IPS-11a (cell line): ENCODE measurements at regions not wholly inside any gene's neighbourhood (a gene's known extent, or its start where the extent isn't known, plus 50 kb on each side); places are given as distances from the start of the nearest gene placed in this dataset.
"Not testable (repeated sequence)": the region's sequence is repeated elsewhere in the genome, so short reads cannot be mapped to it uniquely, and the experiment has no call there.

Source experiments
- H3K4me3 ChIP-seq: one replicate; pipeline ENCODE4 v1.5.1; 2013; ENCODE audit warnings: low read depth, low read length, control low read depth

DNA sequence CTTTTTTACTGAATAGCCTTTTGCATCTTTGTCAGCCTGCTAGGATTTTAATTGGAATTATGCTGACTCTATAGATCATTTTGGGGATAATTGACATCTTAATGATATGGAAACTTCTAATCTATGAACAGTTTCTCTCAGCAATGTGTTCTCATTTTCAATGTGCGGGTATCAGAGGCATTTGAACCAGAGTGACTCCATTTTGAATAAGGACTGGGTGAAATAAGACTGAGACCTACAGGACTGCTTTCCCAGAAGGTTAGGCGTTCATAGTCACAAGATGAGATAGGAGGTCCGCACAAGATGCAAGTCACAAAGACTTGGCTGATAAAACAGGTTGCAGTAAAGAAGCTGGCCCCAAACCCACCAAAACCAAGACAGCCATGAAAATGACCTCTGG is 140.5 kb downstream of the IGLL1 start:
- H3K4me3 ChIP-seq: not testable (repeated sequence)

DNA sequence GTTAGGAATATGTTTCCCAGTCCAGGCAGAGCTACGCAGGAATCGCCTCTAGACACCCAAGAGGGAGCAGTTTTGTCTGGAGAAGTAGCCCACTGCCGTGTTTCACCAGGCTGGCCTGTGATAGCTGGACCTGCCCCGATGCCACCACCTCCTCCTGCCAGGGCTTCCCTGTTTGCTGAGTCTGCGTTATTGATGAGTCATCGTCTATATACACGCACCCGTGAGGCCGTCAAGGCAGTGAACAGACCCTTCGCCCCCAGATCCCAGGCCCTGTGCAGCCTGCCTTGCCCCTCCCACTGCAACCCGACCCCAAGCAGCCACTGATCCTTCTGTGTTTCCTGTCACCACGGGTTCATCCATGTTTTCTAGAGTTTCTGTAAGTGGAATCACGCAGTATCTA is 141.9 kb downstream of the IGLL1 start:
- no peak overlapping the region for H3K4me3 ChIP-seq

DNA sequence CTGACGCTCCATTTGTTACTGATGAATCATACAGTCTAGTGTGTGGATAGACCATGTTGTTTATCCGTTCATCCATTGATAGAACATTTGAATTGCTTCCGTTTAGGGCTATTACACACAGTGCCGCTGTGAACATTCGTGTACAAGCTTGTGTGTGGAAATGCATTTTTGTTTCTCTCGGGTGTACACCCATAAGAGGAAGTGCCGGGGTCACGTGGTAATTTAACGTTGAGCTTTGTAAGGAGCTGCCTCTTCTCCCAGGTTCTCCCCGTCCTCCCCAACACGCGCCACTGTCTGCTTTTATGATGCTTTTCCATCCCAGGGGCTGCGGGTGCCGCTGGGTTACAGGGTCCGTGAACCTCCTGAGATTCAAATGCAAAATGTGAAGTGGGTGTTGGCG is 142.3 kb downstream of the IGLL1 start:
- H3K4me3 ChIP-seq: no peak overlapping the region

DNA sequence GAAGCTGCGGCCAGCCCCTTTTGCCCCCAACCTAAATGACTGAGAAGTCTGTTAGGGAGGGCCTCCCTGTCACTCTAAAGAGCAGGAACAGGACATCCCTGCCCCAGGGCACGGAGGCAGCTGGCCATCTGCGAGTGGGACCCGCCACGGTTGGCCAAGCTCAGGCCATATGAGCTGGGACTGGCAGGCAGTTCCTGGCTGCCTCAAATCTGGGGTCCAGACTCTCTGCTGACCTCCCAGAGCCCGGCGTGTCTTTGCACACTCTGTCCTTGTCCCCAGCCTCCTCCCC is 143.0 kb downstream of the IGLL1 start:
- H3K4me3 ChIP-seq: not testable (repeated sequence)

DNA sequence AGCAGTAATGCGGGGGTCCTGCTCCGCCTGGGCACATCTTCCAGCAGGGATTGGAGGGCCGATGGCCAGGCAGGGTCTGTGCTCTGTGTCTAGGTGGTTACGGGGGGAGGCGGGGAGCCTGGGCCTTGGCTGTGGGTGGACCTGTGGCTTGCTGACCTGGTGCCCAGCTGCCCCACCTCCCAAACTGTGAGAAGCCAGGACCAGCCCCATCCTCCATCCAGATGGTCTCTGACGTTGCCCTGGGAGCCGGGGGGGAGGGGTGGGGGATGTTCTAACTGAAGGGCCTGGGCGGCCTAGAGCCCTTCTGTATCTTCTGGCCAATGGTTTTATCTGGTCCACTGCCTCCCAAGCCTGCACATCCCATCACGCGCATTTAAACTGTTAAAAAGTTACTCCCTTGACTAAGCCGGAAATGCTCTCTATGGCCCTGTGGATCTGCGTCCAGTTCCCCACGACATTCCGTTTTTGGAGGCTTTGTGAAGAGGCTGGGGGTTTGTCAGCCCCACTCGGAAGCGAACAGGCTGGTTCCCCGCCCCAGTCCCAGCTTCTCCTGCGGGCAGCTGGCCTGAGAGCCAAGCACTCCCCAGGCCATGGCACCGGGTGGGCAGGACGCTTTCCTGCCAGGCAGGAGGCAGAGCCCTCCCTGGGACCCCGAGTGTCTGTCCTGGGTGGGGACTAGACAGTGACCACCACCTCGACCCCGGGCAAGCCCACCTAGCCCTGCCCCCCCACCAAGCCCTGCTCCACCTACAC is 143.6 kb downstream of the IGLL1 start:
- H3K4me3 ChIP-seq: not testable (repeated sequence)

DNA sequence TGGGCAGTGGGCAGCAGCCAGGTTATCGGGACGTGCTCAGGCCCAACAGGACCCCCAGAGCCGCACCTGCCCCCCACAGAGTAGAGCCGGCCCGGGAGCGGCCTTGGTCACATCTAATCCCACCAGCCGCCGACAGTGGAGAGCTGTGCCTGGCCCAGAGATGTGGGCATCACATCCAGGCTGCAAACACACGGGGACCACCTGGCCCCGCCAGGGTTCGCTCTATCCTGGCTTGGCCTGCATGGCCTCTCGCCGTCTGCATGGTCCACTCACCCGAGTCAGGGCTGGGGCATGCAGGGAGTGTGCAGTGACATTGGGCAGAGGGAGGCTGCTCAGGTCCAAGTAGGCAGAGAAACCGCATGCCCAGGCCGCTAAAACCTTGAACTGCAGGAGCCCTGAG is 144.9 kb downstream of the IGLL1 start:
- H3K4me3 ChIP-seq: not testable (repeated sequence)

DNA sequence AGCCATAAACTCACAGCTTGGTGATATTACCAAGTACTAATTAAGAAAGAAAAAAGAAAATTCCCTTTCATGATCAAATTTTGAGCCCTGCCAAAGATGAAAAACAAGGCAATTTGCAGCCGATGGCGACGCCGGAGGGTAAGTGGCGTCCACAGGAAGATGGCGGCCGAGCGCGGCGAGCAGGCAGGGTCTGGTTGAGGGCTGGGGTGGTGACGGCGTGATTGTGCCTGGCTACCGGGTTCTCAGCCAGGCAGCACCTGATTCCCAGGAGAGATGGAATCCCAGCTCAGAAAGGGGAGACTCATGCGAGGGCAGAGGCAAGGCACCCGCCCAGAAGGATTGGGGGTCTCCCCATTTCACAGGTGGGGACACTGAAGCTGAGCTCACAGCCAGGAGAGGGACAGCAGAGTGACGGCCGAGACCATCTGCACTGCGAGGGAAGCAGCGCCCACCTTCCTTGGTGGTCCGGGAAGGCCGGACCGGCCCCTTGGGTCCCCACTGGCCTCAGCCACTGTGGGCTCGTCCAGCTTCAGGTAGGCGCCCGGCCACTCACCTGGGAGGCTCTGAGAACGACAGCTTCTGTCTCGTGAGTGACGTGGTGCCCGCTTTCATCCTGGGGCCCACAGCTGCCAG is 145.8 kb downstream of the IGLL1 start:
- H3K4me3 ChIP-seq: not testable (repeated sequence)

DNA sequence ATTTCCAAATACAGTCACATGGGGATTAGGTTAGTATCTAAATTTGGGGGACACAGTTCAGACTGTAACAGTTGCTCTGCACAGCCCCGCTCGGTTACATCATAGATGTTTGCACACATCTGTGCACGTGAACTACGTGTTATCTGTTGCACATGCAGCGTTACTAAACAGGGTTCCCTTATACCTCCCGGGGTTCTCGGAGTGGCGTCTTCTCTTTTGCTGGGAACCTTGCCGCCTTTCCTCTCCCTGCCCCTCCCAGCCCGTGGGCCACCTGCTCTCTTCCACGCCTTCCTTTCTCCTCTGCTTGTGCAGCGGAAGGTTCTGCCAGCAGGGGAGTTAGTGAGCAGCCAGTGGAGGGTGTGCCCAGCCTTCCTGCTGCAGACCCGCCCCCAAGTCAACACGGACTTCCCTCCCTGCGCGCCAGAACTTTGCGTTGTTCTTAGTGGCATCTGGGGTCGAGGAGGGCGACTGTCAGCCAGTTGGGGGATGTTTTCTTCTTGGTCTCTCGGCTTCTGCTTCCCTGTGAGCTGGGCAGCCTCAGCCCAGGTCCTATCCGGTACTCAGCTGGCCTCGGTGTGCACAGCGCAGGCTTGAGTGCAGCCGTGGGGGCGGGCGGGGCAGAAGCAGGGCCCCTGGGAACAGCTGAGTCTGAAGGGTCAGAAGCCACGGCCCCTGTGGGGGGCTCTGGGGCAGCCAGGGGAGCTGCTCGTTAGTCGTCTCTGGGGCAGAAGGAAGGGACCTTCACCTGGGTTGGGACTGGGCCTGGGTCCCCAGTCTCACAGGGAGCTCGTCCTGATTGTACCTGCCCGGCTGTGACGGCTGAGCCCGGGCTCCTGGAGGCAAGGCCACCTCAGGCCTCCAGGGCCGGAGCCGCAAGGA is 146.7 kb downstream of the IGLL1 start:
- H3K4me3 ChIP-seq: not testable (repeated sequence)

DNA sequence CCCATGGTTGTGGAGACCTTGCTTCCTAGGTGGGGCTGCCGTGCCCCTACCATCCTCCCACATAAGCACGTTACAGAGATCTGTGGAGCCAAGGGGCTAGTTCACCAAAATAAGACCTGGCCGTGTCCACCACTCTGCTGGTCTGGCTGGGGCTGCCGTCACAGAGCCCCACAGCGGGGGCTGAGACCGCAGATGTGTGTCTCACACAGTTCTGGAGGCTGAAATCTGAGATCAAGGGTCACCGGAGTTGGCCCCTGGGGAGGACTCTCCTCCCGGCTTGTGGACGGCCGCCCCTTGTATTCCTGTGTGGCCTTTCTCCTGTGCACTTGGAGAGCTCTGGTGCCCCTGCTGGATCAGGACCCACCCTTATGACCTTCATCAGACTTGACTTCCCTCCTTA is 147.4 kb downstream of the IGLL1 start:
- H3K4me3 ChIP-seq: not testable (repeated sequence)

DNA sequence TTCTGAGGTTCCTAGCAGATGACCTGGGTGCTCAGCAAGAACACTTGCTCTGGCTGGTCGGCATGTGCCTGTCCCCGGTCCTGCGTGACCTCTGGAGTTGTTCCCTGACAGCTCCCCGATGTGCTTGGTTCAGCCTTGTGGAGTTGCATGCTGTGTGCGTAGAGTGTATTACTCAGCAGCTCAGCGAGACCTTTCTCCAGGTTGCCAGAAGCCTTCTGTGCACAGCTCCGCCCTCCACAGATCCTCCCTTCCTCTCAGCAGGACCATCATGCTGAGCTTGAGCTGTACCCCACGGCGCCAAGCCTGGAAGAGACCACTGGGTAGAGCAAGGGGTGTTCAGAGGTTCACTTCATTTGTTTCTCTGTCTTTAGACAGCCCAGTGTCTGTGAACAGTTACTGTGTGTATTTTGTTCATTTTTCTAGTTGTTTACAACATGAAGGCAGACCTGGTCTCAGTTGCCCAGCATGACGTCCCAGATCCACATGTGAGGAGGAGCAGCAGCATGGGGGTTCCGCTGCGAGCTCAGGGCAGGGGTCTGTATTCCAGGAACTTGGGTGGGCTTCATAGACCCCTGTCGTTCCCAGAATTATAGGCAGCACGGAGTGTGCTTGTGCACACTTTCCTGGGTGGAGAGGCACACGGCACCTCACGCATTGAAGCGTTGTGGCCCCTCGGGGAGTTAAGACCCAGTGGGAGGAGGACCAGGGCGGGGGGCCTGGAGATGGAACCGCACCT is 148.6 kb downstream of the IGLL1 start:
- no peak overlapping the region for H3K4me3 ChIP-seq

DNA sequence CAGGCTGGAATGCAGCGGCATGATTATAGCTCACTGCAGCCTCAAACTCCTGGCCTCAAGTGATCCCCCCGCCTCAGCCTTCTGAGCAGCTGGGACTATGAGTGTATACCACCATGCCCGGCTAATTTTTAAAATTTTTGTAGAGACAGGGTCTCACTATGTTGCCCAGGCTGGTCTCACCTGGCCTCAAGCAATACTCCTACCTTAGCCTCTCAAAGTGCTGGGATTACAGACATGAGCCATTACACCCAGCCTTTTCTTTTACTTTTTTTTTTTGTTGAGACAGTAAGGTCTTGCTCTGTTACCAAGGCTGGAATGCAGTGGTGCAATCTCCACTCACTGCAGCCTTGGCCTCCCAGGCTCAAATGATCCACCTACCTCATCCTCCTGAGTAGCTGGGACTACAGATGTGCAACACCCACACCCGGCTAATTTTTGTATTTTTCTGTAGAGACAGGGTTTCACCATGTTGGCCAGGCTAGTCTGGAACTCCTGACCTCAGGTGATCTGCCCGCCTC is 155.5 kb downstream of the IGLL1 start:
- H3K4me3 ChIP-seq: not testable (repeated sequence)

DNA sequence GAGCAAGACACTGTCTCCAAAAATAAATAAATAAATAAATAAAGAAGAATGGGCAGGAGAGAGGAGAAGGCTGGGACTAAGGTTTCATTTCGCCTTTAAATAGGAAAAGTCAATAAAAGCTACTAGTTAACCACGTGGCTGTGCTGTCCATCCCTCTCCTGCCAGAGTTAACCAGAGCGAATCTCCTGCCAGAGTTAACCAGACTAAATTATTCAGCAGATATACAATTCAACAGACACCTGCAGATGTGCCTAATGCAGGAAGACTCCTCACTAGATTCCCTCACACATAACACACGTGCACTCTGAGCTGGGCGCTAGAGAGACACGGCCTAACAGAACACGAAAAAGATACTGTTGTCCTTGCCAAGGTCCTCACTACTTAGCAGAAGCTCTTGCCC is 156.1 kb downstream of the IGLL1 start:
- no peak overlapping the region for H3K4me3 ChIP-seq

DNA sequence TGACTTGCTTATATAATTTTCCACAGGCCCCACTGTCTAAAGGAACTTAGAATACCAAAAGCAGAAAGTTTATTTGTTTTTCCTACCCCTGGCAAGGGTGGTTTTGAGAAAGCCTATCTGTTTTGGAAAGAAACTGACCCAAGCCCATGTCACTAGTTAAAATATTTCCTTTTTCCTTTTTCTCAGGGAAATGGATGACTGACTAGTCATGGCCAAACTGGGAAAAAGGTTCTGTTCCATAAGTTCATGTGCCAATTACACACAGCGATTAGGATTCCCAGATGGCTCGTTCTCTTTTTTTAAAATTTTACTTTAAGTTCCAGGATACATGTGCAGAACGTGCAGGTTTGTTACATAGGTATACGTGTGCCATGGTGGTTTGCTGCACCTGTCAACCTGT is 157.8 kb downstream of the IGLL1 start:
- not testable (repeated sequence) for H3K4me3 ChIP-seq

DNA sequence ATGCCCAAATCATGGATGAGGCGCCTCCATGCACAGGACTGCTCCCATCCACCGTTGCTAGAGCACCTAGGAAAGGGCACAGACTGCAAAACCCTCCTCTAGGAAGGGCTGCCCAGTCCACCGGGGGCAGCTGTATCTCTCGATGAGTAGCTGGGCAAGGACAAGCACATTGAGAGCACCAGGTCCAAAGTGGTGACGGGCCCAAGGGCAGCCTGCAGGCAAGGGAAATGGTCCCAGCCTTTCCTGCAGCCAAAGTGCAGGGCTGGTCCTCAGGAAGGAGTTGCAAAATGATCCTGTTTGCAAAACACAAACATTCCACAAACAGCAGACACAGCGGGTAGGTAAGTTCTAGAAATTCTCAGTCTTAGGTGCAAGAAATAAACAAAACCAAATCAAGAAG is 158.8 kb downstream of the IGLL1 start:
- not testable (repeated sequence) for H3K4me3 ChIP-seq

DNA sequence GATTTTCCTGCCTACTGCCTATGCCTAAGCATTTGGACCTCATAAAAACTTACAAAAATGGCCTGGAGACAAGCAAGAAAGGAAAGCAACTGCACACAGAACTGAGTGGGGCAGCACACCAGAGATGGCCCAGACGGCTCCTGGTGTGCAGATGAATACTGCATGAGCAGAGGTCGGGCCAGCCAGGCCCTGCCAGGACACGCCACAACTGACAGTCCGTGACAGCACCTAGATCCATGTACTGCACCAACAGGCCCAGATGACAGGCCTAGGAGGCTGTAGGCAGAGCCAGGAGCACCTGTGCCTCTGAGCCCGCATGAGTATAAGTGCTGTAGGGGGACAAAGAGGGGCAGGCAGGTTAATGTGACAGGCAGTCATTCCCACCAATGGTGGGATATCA is 160.2 kb downstream of the IGLL1 start:
- H3K4me3 ChIP-seq: no peak overlapping the region

DNA sequence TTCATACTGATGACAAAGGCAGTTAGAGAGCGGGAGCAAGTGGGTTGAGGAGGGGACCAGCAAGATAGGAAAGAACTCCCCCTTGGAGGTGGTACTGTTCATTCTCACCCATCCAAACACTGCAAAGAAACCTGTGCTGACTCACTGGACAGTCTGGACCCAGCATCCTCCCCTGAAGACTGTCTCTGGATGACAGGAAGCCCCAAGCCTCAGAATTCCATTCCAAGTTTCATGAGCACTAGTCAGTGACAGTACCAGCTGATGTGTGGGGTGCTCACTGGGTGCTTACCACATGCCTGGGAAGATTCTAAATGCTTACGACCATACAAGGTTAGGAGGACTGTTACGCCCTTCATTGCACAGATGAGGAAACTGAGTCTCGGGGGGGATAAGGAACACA is 160.9 kb downstream of the IGLL1 start:
- no peak overlapping the region for H3K4me3 ChIP-seq

DNA sequence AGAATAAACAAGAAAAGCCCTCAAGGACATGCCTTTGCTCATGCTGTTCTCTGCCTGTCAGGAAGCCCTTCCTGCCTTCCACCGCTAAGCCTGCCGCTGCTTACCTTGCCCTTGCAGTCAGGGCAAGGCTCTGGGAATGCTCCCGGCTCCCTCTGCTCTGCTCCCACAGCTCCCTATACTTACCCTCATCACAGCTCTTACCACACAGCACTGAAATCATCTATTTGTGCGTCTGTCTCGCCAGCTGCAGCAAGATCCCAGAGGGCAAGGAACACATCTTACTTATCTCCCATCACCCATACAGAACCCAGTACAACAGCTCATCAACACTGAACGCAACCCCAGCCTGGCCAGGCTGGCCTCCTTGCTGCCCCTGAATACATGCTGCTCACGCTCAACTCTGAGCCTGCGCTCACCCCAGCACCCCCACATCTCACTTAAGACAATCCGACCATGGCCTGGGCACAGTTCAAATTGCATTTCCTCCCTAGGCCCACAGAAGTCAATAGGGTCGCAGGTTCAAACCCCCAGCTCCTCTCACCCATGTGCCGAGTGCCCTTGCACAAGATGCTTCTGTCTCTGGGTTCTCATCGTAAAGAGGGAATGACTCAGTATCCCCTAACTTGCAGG is 161.8 kb downstream of the IGLL1 start:
- H3K4me3 ChIP-seq: no peak overlapping the region

DNA sequence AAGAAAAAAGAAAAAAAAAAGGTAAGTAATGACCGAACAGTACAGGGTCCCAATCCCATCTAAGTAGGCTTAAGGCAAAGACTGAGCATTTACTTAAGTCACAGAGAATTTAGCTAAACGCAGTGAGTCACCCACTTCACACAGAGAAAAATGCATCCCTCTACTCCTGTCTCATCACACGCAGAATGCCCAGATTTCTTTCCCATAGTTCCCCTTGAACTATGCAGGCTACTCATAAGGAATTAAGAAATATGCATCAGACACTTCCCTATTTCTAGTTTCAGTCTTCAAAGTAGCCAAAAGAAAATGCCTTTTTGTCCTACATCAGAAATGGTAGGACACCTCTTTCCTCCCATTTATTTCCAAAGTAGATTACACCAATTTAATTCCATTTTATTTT is 162.8 kb downstream of the IGLL1 start:
- not testable (repeated sequence) for H3K4me3 ChIP-seq

DNA sequence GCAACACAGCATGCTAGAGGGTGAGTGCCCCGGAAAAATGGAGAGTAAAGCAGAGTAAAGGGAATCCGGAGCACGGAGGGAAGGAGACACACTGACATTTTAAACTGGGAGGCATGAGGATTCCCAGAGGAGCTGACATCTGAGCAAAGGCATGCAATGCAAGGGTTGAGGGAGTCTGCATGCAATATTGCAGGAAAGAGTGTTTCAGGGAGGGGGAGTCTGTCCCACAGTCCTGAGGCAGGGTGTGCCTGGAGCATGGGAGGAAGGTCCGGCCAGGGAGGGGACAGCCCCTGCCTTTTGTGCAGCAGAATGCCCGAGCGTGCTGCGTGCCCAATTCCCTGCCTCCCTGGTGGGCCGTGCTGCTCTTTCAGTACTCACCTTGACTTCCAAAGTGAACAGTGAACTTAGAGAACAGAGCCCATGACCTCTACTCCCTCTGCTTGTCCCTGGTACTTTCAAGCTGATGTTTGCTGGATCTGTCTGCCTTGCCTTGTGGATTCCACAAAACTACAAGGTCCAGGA is 163.9 kb downstream of the IGLL1 start:
- H3K4me3 ChIP-seq: not testable (repeated sequence)

DNA sequence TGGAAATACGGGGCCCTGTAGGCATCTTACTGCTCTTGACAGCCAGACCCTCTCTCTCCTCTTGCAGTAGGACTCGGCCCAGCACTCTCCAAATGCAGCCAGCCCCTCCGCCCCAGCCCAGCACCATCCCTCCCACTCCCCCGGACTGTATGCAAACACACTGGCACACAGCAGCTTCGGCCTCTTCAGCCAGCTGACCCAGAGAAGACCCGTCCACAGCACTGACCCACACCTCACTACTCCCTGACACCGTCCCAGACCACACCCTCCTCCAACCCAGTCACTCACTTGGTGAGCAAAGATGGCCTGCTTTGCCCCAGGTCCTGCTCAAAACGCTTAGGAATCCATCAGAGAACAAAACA is 164.6 kb downstream of the IGLL1 start:
- H3K4me3 ChIP-seq: no peak overlapping the region
